ENCODE measurements at regions not wholly inside any gene's neighbourhood (a gene's known extent, or its start where the extent isn't known, plus 50 kb on each side); places are given as distances from the start of the nearest gene placed in this dataset.

DNA sequence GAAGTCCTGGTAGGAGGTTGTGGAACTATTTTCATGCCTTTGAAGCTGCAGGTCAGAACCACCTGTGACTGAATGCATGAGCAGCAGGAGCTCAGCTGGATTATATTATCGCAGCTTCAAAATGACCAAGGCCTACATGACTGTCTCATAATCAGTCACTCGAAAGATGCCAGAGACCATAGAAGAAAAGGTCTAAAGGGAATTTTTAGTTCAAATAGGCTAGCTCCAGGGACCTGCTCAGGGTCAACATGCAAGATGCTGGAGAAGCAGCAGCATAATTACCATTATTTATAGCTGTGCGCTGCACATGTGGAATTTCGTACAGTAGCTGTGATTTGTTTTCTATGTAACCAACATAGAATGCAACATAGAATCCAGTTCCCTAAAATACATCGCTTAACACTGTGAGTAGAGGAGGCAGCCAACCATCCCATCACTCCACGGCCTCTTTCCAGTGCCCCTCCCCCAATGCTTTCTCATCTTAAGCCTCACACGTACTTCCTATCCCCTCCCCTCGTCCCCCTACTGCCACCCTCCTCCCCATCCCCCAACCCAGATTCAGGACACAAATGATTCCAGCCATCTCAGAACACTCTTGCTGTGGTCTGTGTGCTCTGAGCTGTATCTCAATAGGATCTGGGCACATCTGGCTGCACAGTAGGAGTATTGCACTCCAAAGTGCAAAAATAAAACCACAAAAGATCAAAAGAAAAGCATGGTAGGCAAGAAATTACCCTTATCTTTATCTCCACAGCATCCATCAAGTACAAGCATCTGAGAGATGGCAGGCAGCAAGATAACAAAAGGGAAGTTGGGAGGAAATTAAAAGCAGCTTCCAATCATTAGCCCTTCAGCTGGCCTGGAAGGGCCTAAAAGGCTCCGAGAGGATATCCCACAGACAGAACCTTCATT is 352.8 kb upstream of the SEMA6D start (continued):
- TF ChIP-seq, protein P1, sequence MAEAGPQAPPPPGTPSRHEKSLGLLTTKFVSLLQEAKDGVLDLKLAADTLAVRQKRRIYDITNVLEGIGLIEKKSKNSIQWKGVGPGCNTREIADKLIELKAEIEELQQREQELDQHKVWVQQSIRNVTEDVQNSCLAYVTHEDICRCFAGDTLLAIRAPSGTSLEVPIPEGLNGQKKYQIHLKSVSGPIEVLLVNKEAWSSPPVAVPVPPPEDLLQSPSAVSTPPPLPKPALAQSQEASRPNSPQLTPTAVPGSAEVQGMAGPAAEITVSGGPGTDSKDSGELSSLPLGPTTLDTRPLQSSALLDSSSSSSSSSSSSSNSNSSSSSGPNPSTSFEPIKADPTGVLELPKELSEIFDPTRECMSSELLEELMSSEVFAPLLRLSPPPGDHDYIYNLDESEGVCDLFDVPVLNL (CRISPR knock-in tag; IDR thresholded peaks at IDR 0.05; ENCODE audit: borderline replicate concordance, low read depth), result no peak
- TF ChIP-seq NR3C1 (CRISPR knock-in tag; conservative IDR thresholded peaks at IDR 0.05; ENCODE audit: low read depth), result no peak
- TF ChIP-seq EMX1 (CRISPR knock-in tag; IDR thresholded peaks at IDR 0.05), result no peak
- no peak for TF ChIP-seq KAT7 (CRISPR knock-in tag; IDR thresholded peaks at IDR 0.05; ENCODE audit: borderline replicate concordance)
- TF ChIP-seq, protein P2, sequence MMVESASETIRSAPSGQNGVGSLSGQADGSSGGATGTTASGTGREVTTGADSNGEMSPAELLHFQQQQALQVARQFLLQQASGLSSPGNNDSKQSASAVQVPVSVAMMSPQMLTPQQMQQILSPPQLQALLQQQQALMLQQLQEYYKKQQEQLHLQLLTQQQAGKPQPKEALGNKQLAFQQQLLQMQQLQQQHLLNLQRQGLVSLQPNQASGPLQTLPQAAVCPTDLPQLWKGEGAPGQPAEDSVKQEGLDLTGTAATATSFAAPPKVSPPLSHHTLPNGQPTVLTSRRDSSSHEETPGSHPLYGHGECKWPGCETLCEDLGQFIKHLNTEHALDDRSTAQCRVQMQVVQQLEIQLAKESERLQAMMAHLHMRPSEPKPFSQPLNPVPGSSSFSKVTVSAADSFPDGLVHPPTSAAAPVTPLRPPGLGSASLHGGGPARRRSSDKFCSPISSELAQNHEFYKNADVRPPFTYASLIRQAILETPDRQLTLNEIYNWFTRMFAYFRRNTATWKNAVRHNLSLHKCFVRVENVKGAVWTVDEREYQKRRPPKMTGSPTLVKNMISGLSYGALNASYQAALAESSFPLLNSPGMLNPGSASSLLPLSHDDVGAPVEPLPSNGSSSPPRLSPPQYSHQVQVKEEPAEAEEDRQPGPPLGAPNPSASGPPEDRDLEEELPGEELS (CRISPR knock-in tag; IDR thresholded peaks at IDR 0.05), result no peak
- TF ChIP-seq NR2C2 (CRISPR knock-in tag; IDR thresholded peaks at IDR 0.05), result no peak
- TF ChIP-seq SP1 (CRISPR knock-in tag; conservative IDR thresholded peaks at IDR 0.05), result no peak
- no peak for TF ChIP-seq ZNF263 (CRISPR knock-in tag; IDR thresholded peaks at IDR 0.05; ENCODE audit: low read depth)
- TF ChIP-seq, protein P3, sequence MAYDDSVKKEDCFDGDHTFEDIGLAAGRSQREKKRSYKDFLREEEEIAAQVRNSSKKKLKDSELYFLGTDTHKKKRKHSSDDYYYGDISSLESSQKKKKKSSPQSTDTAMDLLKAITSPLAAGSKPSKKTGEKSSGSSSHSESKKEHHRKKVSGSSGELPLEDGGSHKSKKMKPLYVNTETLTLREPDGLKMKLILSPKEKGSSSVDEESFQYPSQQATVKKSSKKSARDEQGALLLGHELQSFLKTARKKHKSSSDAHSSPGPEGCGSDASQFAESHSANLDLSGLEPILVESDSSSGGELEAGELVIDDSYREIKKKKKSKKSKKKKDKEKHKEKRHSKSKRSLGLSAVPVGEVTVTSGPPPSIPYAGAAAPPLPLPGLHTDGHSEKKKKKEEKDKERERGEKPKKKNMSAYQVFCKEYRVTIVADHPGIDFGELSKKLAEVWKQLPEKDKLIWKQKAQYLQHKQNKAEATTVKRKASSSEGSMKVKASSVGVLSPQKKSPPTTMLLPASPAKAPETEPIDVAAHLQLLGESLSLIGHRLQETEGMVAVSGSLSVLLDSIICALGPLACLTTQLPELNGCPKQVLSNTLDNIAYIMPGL (CRISPR knock-in tag; IDR thresholded peaks at IDR 0.05), result no peak
- no peak for TF ChIP-seq ZNF232 (CRISPR knock-in tag; IDR thresholded peaks at IDR 0.05)

DNA sequence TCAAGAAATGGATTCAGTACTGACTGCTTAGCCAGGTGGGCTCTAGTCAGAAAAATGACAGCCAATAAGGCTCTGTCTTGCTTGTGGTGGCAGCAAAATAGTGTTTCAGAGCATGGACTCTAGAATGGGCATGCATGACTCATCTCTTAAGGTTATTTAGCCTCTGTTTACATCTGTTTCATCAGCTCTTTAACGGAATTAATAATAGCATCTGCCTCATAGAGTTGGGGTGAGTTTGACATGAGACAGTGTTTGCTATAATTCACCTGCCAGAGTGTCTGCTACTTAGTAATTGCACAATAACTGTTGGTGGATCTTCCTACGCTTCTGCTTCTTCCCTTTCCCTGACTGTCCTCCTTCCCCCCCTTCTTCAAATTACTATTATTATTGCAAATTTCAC is 350.4 kb upstream of the SEMA6D start:
- H3K9me3 Mint-ChIP-seq, result no peaks in the 10 kb centered on the region
- no peak for DNase-seq (ENCODE audit: low spot score)
- H3K27me3 Mint-ChIP-seq (ENCODE audit: low read depth), result no peaks in the 10 kb centered on the region
- no peak overlapping the region for H3K27ac Mint-ChIP-seq
- H3K4me3 Mint-ChIP-seq, result no peak overlapping the region
- no peak for ATAC-seq
- POLR2A ChIA-PET, result interaction anchor here (0.6 kb wide), 1 partner anchor 105 kb away, joined by 4 read pairs; no protein-coding TSS in a partner anchor
- H3K4me1 Mint-ChIP-seq, result peaks cover 17% of the 10 kb centered on the region
- CTCF ChIA-PET, result no interaction called here
- no peak for TF ChIP-seq JAZF1 (CRISPR knock-in tag; IDR thresholded peaks at IDR 0.05)
- TF ChIP-seq, protein P4, sequence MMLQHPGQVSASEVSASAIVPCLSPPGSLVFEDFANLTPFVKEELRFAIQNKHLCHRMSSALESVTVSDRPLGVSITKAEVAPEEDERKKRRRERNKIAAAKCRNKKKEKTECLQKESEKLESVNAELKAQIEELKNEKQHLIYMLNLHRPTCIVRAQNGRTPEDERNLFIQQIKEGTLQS (CRISPR knock-in tag; conservative IDR thresholded peaks at IDR 0.05), result no peak
- no peak for TF ChIP-seq SMAD3 (CRISPR knock-in tag; IDR thresholded peaks at IDR 0.05; ENCODE audit: borderline replicate concordance)
- TF ChIP-seq, protein P5, sequence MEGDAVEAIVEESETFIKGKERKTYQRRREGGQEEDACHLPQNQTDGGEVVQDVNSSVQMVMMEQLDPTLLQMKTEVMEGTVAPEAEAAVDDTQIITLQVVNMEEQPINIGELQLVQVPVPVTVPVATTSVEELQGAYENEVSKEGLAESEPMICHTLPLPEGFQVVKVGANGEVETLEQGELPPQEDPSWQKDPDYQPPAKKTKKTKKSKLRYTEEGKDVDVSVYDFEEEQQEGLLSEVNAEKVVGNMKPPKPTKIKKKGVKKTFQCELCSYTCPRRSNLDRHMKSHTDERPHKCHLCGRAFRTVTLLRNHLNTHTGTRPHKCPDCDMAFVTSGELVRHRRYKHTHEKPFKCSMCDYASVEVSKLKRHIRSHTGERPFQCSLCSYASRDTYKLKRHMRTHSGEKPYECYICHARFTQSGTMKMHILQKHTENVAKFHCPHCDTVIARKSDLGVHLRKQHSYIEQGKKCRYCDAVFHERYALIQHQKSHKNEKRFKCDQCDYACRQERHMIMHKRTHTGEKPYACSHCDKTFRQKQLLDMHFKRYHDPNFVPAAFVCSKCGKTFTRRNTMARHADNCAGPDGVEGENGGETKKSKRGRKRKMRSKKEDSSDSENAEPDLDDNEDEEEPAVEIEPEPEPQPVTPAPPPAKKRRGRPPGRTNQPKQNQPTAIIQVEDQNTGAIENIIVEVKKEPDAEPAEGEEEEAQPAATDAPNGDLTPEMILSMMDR (IDR thresholded peaks at IDR 0.05), result no peak
- no peak for TF ChIP-seq RORB (CRISPR knock-in tag; IDR thresholded peaks at IDR 0.05)
- TF ChIP-seq, protein P3 (CRISPR knock-in tag; IDR thresholded peaks at IDR 0.05), result no peak
- TF ChIP-seq NR3C1 (CRISPR knock-in tag; conservative IDR thresholded peaks at IDR 0.05; ENCODE audit: low read depth), result no peak
- H3K36me3 Mint-ChIP-seq, result no peaks in the 10 kb centered on the region

All from WTC11 (cell line).